AG09309 (cell line): ENCODE measurements at regions not wholly inside any gene's neighbourhood (a gene's known extent, or its start where the extent isn't known, plus 50 kb on each side); places are given as distances from the start of the nearest gene placed in this dataset.
A peak's percentile ranks its signal among the peaks of the same experiment; 100 is the strongest.

ENCODE experiments used
- DNase-seq: peaks from one replicate; pipeline ENCODE4 v3.0.0-alpha.2; 2010; ENCODE audit warnings: low read depth
- H3K4me3 ChIP-seq: 2 replicates; pipeline ENCODE4 v1.5.1; 2011; ENCODE audit warnings: mild to moderate bottlenecking, low read depth, low read length, moderate library complexity; ENCODE audit not compliant: control insufficient read depth
- CTCF ChIP-seq: IDR thresholded peaks from 2 replicates; pipeline ENCODE4 v1.5.1; 2011; ENCODE audit warnings: mild to moderate bottlenecking, low read depth, low read length, inconsistent platforms; ENCODE audit not compliant: insufficient read depth, control insufficient read depth; ENCODE audit errors: missing control alignments

DNA sequence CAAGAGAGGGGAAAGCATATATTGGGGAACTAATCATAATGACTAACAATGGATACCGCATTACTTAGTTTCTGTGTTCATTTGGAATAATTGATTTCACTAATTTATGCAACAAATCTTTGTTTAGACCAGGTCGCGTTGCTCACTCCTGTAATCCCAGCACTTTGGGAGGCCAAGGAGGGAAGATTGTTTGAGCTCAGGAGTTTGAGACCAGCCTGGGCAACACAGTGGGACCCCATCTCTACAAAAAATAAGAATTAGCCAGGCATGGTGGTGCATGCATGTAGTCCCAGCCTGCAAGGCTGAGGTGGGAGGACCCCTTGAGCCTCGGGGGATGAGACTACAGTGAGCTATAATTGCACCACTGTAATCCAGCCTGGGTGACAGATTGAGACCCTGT, 585.7 kb upstream of the CBLB start:
- no peak overlapping the region for H3K4me3 ChIP-seq
- DNase-seq = no peak
- no peak for TF ChIP-seq CTCF

DNA sequence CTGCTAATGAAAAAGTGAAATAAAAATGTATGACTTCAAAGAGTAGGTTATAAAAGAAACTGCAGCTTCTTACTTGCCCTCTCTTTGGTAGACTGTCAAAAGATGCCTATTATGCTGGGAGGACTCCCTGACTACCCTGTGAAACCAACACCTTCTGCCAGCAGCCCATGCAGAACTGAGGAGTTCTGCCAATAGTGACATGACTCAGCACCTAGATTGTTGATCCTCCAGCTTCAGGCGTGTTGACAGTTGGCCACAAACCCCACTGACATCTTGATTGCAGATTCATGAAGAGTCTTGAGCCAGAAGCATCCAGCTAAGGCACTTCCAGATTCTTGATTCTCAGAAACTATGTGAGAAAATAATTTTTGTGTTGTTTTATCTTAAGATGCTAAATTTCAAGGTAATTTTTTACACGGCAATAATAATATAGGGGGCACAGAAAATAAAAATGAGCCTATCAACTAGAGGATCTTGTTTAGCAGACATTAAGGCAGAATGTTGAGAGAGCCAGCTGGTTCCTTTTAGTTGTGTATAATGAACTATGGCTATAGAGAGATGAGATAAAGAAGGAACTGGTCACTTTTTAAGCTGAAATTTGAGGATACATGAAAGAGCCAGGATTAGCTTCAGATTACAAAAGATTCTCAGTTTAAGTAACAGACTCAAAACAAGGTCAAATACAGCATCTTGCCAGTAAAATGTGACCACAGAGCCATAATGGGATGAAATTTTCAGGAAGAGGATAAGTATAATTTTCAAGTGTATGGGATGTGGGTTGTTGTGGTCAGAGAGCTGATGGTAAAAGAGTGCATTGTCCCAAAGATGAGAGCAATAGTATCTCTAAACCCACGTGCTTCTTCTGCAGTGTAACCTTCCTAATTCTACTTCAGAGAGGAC, 588.7 kb upstream of the CBLB start:
- H3K4me3 ChIP-seq = no peak overlapping the region
- peak; percentile 88 for DNase-seq
- no peak for TF ChIP-seq CTCF

DNA sequence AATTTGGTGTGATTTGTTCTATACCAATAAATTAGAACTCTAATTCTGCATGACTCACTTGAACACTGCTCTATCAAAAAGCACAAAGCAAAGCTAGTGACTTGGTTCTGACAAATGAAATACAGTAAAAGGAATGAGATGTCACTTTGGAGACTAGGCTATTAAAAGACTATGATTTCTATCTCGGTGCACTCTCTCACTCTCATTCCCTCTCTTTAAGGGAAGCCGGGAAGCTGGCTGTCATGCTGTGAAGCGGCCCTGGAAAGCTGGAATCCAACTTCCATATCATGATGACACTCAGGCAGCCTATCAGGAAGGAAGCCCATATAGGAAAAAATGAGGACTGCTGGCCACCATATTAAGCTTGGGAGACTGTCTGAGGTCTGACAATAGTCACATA, 590.1 kb upstream of the CBLB start:
- no peak for TF ChIP-seq CTCF
- no peak for DNase-seq

GRCh38 chr3:106466881-106467280, 598.1 kb upstream of the CBLB start:
- H3K4me3 ChIP-seq = no peak overlapping the region
- TF ChIP-seq CTCF = no peak
- no peak for DNase-seq

More for the DNA sequence above, 590.1 kb upstream of the CBLB start:
- H3K4me3 ChIP-seq = no peak overlapping the region

GRCh38 chr3:106473576-106474475, 605.0 kb upstream of the CBLB start:
- no peak for TF ChIP-seq CTCF
- H3K4me3 ChIP-seq = no peak overlapping the region
- DNase-seq = no peak

GRCh38 chr3:106482451-106482850, 613.6 kb upstream of the CBLB start:
- no peak for DNase-seq
- no peak for TF ChIP-seq CTCF
- H3K4me3 ChIP-seq = no peak overlapping the region
